ENCODE measurements at regions not wholly inside any gene's neighbourhood (a gene's known extent, or its start where the extent isn't known, plus 50 kb on each side); places are given as distances from the start of the nearest gene placed in this dataset.
"Not testable (repeated sequence)": the region's sequence is repeated elsewhere in the genome, so short reads cannot be mapped to it uniquely, and the experiment has no call there.

- Mint-ChIP-seq H3K4me3 (no peak overlapping the region), H3K27me3 (ENCODE audit: insufficient read depth) (peaks cover 6% of the 10 kb centered on the region), H3K4me1 (ENCODE audit: low read depth) (no peaks in the 10 kb centered on the region), H3K27ac (no peak overlapping the region), H3K36me3 (ENCODE audit: low read depth) (no peaks in the 10 kb centered on the region), H3K9me3 (no peaks in the 10 kb centered on the region)
- no peak for DNase-seq (ENCODE audit: low spot score)
- intact Hi-C loops (cut with micrococcal nuclease) = no loop called here
Measured at GRCh38 chr1:67536957-67537666, 106.9 kb upstream of the SERBP1 start.

GRCh38 chr1:67537667-67538018, 107.4 kb upstream of the SERBP1 start:
- Mint-ChIP-seq H3K9me3 (no peaks in the 10 kb centered on the region), H3K27ac (no peak overlapping the region), H3K4me3 (no peak overlapping the region), H3K36me3 (ENCODE audit: low read depth) (no peaks in the 10 kb centered on the region), H3K4me1 (ENCODE audit: low read depth) (no peaks in the 10 kb centered on the region), H3K27me3 (ENCODE audit: insufficient read depth) (peaks cover 6% of the 10 kb centered on the region)
- no peak for DNase-seq (ENCODE audit: low spot score)
- intact Hi-C loops (cut with micrococcal nuclease) = no loop called here

- H3K4me1 Mint-ChIP-seq (ENCODE audit: low read depth) = no peaks in the 10 kb centered on the region
- H3K4me3 Mint-ChIP-seq = no peak overlapping the region
- H3K9me3 Mint-ChIP-seq = no peaks in the 10 kb centered on the region
- H3K36me3 Mint-ChIP-seq (ENCODE audit: low read depth) = no peaks in the 10 kb centered on the region
- no peak for DNase-seq (ENCODE audit: low spot score)
- intact Hi-C loops (cut with micrococcal nuclease) = no loop called here
- no peak overlapping the region for H3K27ac Mint-ChIP-seq
- H3K27me3 Mint-ChIP-seq (ENCODE audit: insufficient read depth) = peaks cover 2% of the 10 kb centered on the region
Measured at GRCh38 chr1:67540025-67540732, 110.0 kb upstream of the SERBP1 start.

GRCh38 chr1:67540733-67541125, 110.5 kb upstream of the SERBP1 start:
- no peaks in the 10 kb centered on the region for H3K9me3 Mint-ChIP-seq
- H3K4me1 Mint-ChIP-seq (ENCODE audit: low read depth) = no peaks in the 10 kb centered on the region
- H3K4me3 Mint-ChIP-seq = no peak overlapping the region
- H3K36me3 Mint-ChIP-seq (ENCODE audit: low read depth) = no peaks in the 10 kb centered on the region
- H3K27ac Mint-ChIP-seq = no peak overlapping the region
- DNase-seq (ENCODE audit: low spot score) = no peak
- peaks cover 2% of the 10 kb centered on the region for H3K27me3 Mint-ChIP-seq (ENCODE audit: insufficient read depth)
- intact Hi-C loops (cut with micrococcal nuclease) = no loop called here

GRCh38 chr1:67542747-67543146, 112.5 kb upstream of the SERBP1 start:
- peaks cover 4% of the 10 kb centered on the region for H3K27me3 Mint-ChIP-seq (ENCODE audit: insufficient read depth)
- no peaks in the 10 kb centered on the region for H3K36me3 Mint-ChIP-seq (ENCODE audit: low read depth)
- H3K27ac Mint-ChIP-seq = no peak overlapping the region
- no peaks in the 10 kb centered on the region for H3K4me1 Mint-ChIP-seq (ENCODE audit: low read depth)
- intact Hi-C loops (cut with micrococcal nuclease) = no loop called here
- DNase-seq (ENCODE audit: low spot score) = no peak
- no peaks in the 10 kb centered on the region for H3K9me3 Mint-ChIP-seq
- H3K4me3 Mint-ChIP-seq = no peak overlapping the region

GRCh38 chr1:67544921-67545320, 114.7 kb upstream of the SERBP1 start:
- intact Hi-C loops (cut with micrococcal nuclease) = no loop called here

GRCh38 chr1:67545364-67545763, 115.2 kb upstream of the SERBP1 start:
- H3K27me3 Mint-ChIP-seq (ENCODE audit: insufficient read depth) = peaks cover 2% of the 10 kb centered on the region
- no peaks in the 10 kb centered on the region for H3K4me1 Mint-ChIP-seq (ENCODE audit: low read depth)
- no peaks in the 10 kb centered on the region for H3K36me3 Mint-ChIP-seq (ENCODE audit: low read depth)

More at GRCh38 chr1:67544921-67545320, 114.7 kb upstream of the SERBP1 start:
- Mint-ChIP-seq H3K36me3 (ENCODE audit: low read depth) (no peaks in the 10 kb centered on the region), H3K27me3 (ENCODE audit: insufficient read depth) (peaks cover 2% of the 10 kb centered on the region), H3K9me3 (no peaks in the 10 kb centered on the region), H3K4me1 (ENCODE audit: low read depth) (no peaks in the 10 kb centered on the region), H3K4me3 (no peak overlapping the region), H3K27ac (no peak overlapping the region)
- DNase-seq (ENCODE audit: low spot score) = no peak

GRCh38 chr1:67551375-67551774, 121.2 kb upstream of the SERBP1 start:
- Mint-ChIP-seq H3K4me3 (no peak overlapping the region), H3K27me3 (ENCODE audit: insufficient read depth) (peaks cover 10% of the 10 kb centered on the region), H3K27ac (no peak overlapping the region), H3K9me3 (no peaks in the 10 kb centered on the region), H3K4me1 (ENCODE audit: low read depth) (no peaks in the 10 kb centered on the region), H3K36me3 (ENCODE audit: low read depth) (no peaks in the 10 kb centered on the region)
- intact Hi-C loops (cut with micrococcal nuclease) = no loop called here
- DNase-seq (ENCODE audit: low spot score) = no peak

More at GRCh38 chr1:67545364-67545763, 115.2 kb upstream of the SERBP1 start:
- intact Hi-C loops (cut with micrococcal nuclease) = no loop called here
- H3K27ac Mint-ChIP-seq = no peak overlapping the region
- no peak for DNase-seq (ENCODE audit: low spot score)
- H3K4me3 Mint-ChIP-seq = no peak overlapping the region
- no peaks in the 10 kb centered on the region for H3K9me3 Mint-ChIP-seq

GRCh38 chr1:67552336-67552759, 122.1 kb upstream of the SERBP1 start:
- intact Hi-C loops (cut with micrococcal nuclease) = no loop called here
- no peaks in the 10 kb centered on the region for H3K36me3 Mint-ChIP-seq (ENCODE audit: low read depth)
- H3K4me1 Mint-ChIP-seq (ENCODE audit: low read depth) = no peaks in the 10 kb centered on the region
- no peaks in the 10 kb centered on the region for H3K9me3 Mint-ChIP-seq
- H3K4me3 Mint-ChIP-seq = no peak overlapping the region
- DNase-seq (ENCODE audit: low spot score) = no peak
- H3K27me3 Mint-ChIP-seq (ENCODE audit: insufficient read depth) = peaks cover 10% of the 10 kb centered on the region
- H3K27ac Mint-ChIP-seq = no peak overlapping the region

- not testable (repeated sequence) for H3K9me3 Mint-ChIP-seq
- peaks cover 12% of the 10 kb centered on the region for H3K27me3 Mint-ChIP-seq (ENCODE audit: insufficient read depth)
Measured at GRCh38 chr1:67554204-67554603, 124.0 kb upstream of the SERBP1 start.

GRCh38 chr1:67555461-67556296, 125.5 kb upstream of the SERBP1 start:
- no peak overlapping the region for H3K27ac Mint-ChIP-seq
- no peaks in the 10 kb centered on the region for H3K36me3 Mint-ChIP-seq (ENCODE audit: low read depth)
- H3K4me3 Mint-ChIP-seq = no peak overlapping the region
- DNase-seq (ENCODE audit: low spot score) = no peak
- peaks cover 12% of the 10 kb centered on the region for H3K27me3 Mint-ChIP-seq (ENCODE audit: insufficient read depth)
- H3K4me1 Mint-ChIP-seq (ENCODE audit: low read depth) = no peaks in the 10 kb centered on the region
- no peaks in the 10 kb centered on the region for H3K9me3 Mint-ChIP-seq
- intact Hi-C loops (cut with micrococcal nuclease) = no loop called here

More at GRCh38 chr1:67554204-67554603, 124.0 kb upstream of the SERBP1 start:
- H3K4me3 Mint-ChIP-seq; H3K4me1 Mint-ChIP-seq (ENCODE audit: low read depth); DNase-seq (ENCODE audit: low spot score); H3K36me3 Mint-ChIP-seq (ENCODE audit: low read depth); H3K27ac Mint-ChIP-seq; intact Hi-C loops (cut with micrococcal nuclease): not testable (repeated sequence)

- no peaks in the 10 kb centered on the region for H3K9me3 Mint-ChIP-seq
- intact Hi-C loops (cut with micrococcal nuclease) = no loop called here
- no peaks in the 10 kb centered on the region for H3K4me1 Mint-ChIP-seq (ENCODE audit: low read depth)
- H3K27me3 Mint-ChIP-seq (ENCODE audit: insufficient read depth) = peaks cover 12% of the 10 kb centered on the region
- no peak for DNase-seq (ENCODE audit: low spot score)
- H3K27ac Mint-ChIP-seq = no peak overlapping the region
- H3K36me3 Mint-ChIP-seq (ENCODE audit: low read depth) = no peaks in the 10 kb centered on the region
- H3K4me3 Mint-ChIP-seq = no peak overlapping the region
Measured at GRCh38 chr1:67556297-67556900, 126.2 kb upstream of the SERBP1 start.

Data from activated T-helper 1 cell treated with anti-CD3 and anti-CD28 coated beads, Interleukin-12 subunit alpha, Interleukin-12 subunit beta, Interleukin-2, Interleukin-4 antibody, amounts not matched to agents 30 ng/mL and 10 ng/mL and 1 ng/mL, durations not matched to agents 14 hours and 24 hours and 36 hours (primary cell).